ENCODE measurements at regions not wholly inside any gene's neighbourhood (a gene's known extent, or its start where the extent isn't known, plus 50 kb on each side); places are given as distances from the start of the nearest gene placed in this dataset.

GRCh38 chr2:60603533-60604190, 50.2 kb upstream of the BCL11A start:
- no peak for DNase-seq

- DNase-seq, result no peak
These were observed 51.1 kb upstream of the BCL11A start for GRCh38 chr2:60604486-60605064.

- DNase-seq, result no peak
These were observed 52.4 kb upstream of the BCL11A start for GRCh38 chr2:60605866-60606265.

- DNase-seq, result no peak
These were observed 55.2 kb upstream of the BCL11A start for GRCh38 chr2:60608679-60609078.

GRCh38 chr2:60612033-60612432, 58.6 kb upstream of the BCL11A start:
- no peak for DNase-seq

GRCh38 chr2:60614319-60614718, 60.9 kb upstream of the BCL11A start:
- no peak for DNase-seq

GRCh38 chr2:60621688-60622429, 68.4 kb upstream of the BCL11A start:
- no peak for DNase-seq

- DNase-seq, result no peak
These were observed 69.6 kb upstream of the BCL11A start for GRCh38 chr2:60623040-60623439.

GRCh38 chr2:60627412-60627811, 74.0 kb upstream of the BCL11A start:
- DNase-seq, result no peak

- DNase-seq, result no peak
These were observed 74.6 kb upstream of the BCL11A start for GRCh38 chr2:60628026-60628425.

GRCh38 chr2:60628615-60629304, 75.3 kb upstream of the BCL11A start:
- DNase-seq, result no peak

- DNase-seq, result no peak
These were observed 75.8 kb upstream of the BCL11A start for GRCh38 chr2:60629305-60629662.

- DNase-seq, result peak; percentile 18
These were observed 76.4 kb upstream of the BCL11A start for GRCh38 chr2:60629801-60630385.

GRCh38 chr2:60633615-60634014, 80.2 kb upstream of the BCL11A start:
- DNase-seq, result no peak

GRCh38 chr2:60634438-60634837, 81.0 kb upstream of the BCL11A start:
- DNase-seq, result no peak

GRCh38 chr2:60641811-60642788, 88.6 kb upstream of the BCL11A start:
- peak; percentile 80 for DNase-seq

GRCh38 chr2:60643747-60644146, 90.3 kb upstream of the BCL11A start:
- no peak for DNase-seq

- no peak for DNase-seq
These were observed 91.5 kb upstream of the BCL11A start for GRCh38 chr2:60644951-60645350.

- no peak for DNase-seq
These were observed 94.7 kb upstream of the BCL11A start for GRCh38 chr2:60648191-60648590.

- no peak for DNase-seq
These were observed 96.3 kb upstream of the BCL11A start for GRCh38 chr2:60649721-60650120.

GRCh38 chr2:60652832-60653340, 99.4 kb upstream of the BCL11A start:
- peak; percentile 75 for DNase-seq

GRCh38 chr2:60657673-60658072, 98.4 kb upstream of the PAPOLG start:
- DNase-seq, result no peak
